PC-3 (cell line): ENCODE measurements at regions not wholly inside any gene's neighbourhood (a gene's known extent, or its start where the extent isn't known, plus 50 kb on each side); places are given as distances from the start of the nearest gene placed in this dataset.

Experiments
- ATAC-seq: fragments of 200-7000 bp; cut with Tn5 transposase; 2 replicates; pipeline ENCODE4 v1.9.1; 2020; ENCODE audit warnings: mild to moderate bottlenecking, moderate library complexity
- BruUV-seq: library from RNA; stranded (reverse); fragments of 400-500 nt; replicated peaks from 2 replicates; lab custom pipeline; 2021; lab: Mats Ljungman, UMichigan
- CTCF ChIA-PET: fragments of 300-600 bp; sonication (Branson Sonifier 250); formaldehyde crosslinking; loops from one replicate; lab custom pipeline; 2022; ENCODE audit warnings: antibody characterized with exemption; lab: Charles Lee
- POLR2A ChIA-PET: fragments of 300-600 bp; sonication (Branson Sonifier 250); formaldehyde crosslinking; loops from one replicate; lab custom pipeline; 2022; ENCODE audit warnings: antibody characterized with exemption; ENCODE audit not compliant: unreplicated experiment; lab: Charles Lee
- DNase-seq: peaks from one replicate; pipeline ENCODE4 v3.0.0-alpha.2; 2015
- H2AFZ ChIP-seq: fragments of 300-600 bp; sonication (generic); 2 replicates; pipeline ENCODE4 v1.6.0; 2016; ENCODE audit warnings: antibody characterized with exemption, low read length
- H3F3A ChIP-seq: fragments of 300-600 bp; sonication (generic); one replicate; pipeline ENCODE4 v1.6.0; 2017; ENCODE audit warnings: antibody characterized with exemption, low read length, control low read depth, mild to moderate bottlenecking; ENCODE audit not compliant: unreplicated experiment
- H3K27ac ChIP-seq: fragments of 300-600 bp; sonication (generic); 2 replicates; pipeline ENCODE4 v1.5.1; 2016; ENCODE audit warnings: mild to moderate bottlenecking, low read length
- H3K27me3 ChIP-seq: fragments of 300-600 bp; sonication (generic); 2 replicates; pipeline ENCODE4 v1.6.1; 2016; ENCODE audit warnings: low read length, mixed read lengths
- H3K36me3 ChIP-seq: fragments of 300-600 bp; sonication (generic); 2 replicates; pipeline ENCODE4 v1.6.1; 2016; ENCODE audit warnings: low read depth, mixed run types, low read length, mixed read lengths
- H3K4me1 ChIP-seq: fragments of 300-600 bp; sonication (generic); 2 replicates; pipeline ENCODE4 v1.5.1; 2016; ENCODE audit warnings: low read length; ENCODE audit not compliant: insufficient read depth
- H3K4me2 ChIP-seq: fragments of 300-600 bp; sonication (generic); 2 replicates; pipeline ENCODE4 v1.6.0; 2016; ENCODE audit warnings: low read length
- H3K4me3 ChIP-seq: fragments of 300-600 bp; sonication (generic); 2 replicates; pipeline ENCODE4 v1.5.1; 2016; ENCODE audit warnings: mild to moderate bottlenecking, low read length, mixed read lengths
- H3K79me2 ChIP-seq: fragments of 300-600 bp; sonication (generic); 2 replicates; pipeline ENCODE4 v1.6.1; 2017; ENCODE audit warnings: low read length, mixed read lengths
- H3K9ac ChIP-seq: fragments of 300-600 bp; sonication (generic); 2 replicates; pipeline ENCODE4 v1.6.0; 2016; ENCODE audit warnings: mild to moderate bottlenecking, low read length
- H3K9me2 ChIP-seq: fragments of 300-600 bp; sonication (generic); replicated peaks from 2 replicates; pipeline ENCODE4 v1.6.1; 2016; ENCODE audit warnings: mixed run types, low read length, mixed read lengths
- H3K9me3 ChIP-seq: fragments of 300-600 bp; sonication (generic); 2 replicates; pipeline ENCODE4 v1.6.1; 2016; ENCODE audit warnings: low read length, mixed read lengths
- H4K20me1 ChIP-seq: fragments of 300-600 bp; sonication (generic); 2 replicates; pipeline ENCODE4 v1.6.1; 2016; ENCODE audit warnings: low read length, mixed read lengths
- EZH2 ChIP-seq: fragments of 300-600 bp; sonication (generic); IDR thresholded peaks from one replicate; pipeline ENCODE4 v1.6.1; 2017; ENCODE audit warnings: antibody characterized with exemption, mild to moderate bottlenecking, low read length; ENCODE audit not compliant: unreplicated experiment
- EZH2phosphoT487 ChIP-seq: fragments of 300-600 bp; sonication (generic); IDR thresholded peaks from 2 replicates; pipeline ENCODE4 v1.6.1; 2018; ENCODE audit warnings: mild to moderate bottlenecking, antibody characterized with exemption, low read length, borderline replicate concordance
- intact Hi-C: fragments of 100-400 bp; cut with micrococcal nuclease; formaldehyde crosslinking; loops from 2 replicates; pipeline ENCODE4 v1.9.0; 2023
- TF ChIP-seq, protein P1 (sequence below): fragments of 300-600 bp; sonication (generic); conservative IDR thresholded peaks from 2 replicates; pipeline ENCODE4 v1.5.1; 2017; ENCODE audit warnings: antibody characterized with exemption, low read depth, mild to moderate bottlenecking, low read length

DNA sequence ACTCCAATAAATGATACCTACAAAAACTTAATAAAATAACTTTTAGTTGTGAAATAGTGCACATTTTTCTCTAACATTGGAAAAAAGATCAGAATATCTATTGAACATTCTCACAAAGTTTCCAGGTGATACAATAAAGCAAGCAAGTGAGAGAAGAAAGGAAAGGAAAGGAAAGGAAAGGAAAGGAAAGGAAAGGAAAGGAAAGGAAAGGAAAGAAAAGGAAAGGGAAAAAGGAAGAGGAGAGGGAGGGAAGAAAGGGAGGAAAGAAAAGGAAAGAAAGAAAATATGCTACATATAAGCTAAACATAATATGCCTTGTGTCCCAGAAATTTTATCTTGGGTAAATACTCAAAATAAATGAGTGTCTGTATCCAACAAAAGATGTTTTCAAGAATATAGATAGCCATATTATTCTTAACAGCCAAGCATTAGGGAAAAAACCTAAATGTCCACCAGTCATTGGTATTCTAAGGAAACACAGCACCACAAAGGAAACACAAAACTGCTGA is 510.2 kb upstream of the ZWINT start:
- Histone ChIP-seq H4K20me1 (no peaks in the 10 kb centered on the region), H2AFZ (no peak overlapping the region), H3K79me2 (no peaks in the 10 kb centered on the region), H3K27me3 (no peaks in the 10 kb centered on the region), H3F3A (no peaks in the 10 kb centered on the region), H3K9me2 (no peaks in the 10 kb centered on the region), H3K9me3 (peaks cover 28% of the 10 kb centered on the region; the same call in 1 of the 2 replicates), H3K36me3 (no peaks in the 10 kb centered on the region), H3K27ac (no peak overlapping the region), H3K4me3 (no peak overlapping the region), H3K4me2 (no peak overlapping the region), H3K4me1 (no peaks in the 10 kb centered on the region), H3K9ac (no peak overlapping the region)
- ATAC-seq (no peak), DNase-seq (no peak)
- intact Hi-C loops: no loop called here
- no TSS peak for BruUV-seq
- TF ChIP-seq, protein P1, sequence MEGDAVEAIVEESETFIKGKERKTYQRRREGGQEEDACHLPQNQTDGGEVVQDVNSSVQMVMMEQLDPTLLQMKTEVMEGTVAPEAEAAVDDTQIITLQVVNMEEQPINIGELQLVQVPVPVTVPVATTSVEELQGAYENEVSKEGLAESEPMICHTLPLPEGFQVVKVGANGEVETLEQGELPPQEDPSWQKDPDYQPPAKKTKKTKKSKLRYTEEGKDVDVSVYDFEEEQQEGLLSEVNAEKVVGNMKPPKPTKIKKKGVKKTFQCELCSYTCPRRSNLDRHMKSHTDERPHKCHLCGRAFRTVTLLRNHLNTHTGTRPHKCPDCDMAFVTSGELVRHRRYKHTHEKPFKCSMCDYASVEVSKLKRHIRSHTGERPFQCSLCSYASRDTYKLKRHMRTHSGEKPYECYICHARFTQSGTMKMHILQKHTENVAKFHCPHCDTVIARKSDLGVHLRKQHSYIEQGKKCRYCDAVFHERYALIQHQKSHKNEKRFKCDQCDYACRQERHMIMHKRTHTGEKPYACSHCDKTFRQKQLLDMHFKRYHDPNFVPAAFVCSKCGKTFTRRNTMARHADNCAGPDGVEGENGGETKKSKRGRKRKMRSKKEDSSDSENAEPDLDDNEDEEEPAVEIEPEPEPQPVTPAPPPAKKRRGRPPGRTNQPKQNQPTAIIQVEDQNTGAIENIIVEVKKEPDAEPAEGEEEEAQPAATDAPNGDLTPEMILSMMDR: no peak
- TF ChIP-seq EZH2 (no peak), EZH2phosphoT487 (no peak)
- CTCF ChIA-PET: no interaction called here
- POLR2A ChIA-PET: no interaction called here

DNA sequence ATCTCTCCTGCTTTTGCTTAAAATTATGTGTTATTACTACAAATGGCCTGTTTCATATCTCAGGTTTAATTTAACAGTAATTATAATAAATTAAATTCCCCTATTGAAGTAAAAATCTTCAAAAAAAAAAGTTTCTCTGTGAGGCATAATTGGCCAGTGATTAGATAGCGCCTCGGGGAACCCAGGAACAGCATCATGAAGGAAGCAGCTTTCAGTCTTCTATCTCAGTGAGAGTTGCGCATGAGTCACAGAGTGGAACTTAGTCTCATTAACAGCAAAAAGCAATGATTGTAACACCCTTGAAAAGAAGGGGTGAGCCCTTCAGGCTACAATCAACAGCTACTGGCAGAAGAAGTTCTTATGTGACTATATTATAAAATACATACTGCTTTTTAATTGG is 506.2 kb upstream of the ZWINT start:
- no peak overlapping the region for H3K4me3 ChIP-seq
- H4K20me1 ChIP-seq: no peaks in the 10 kb centered on the region
- no peaks in the 10 kb centered on the region for H3K9me2 ChIP-seq
- H3K27ac ChIP-seq: no peak overlapping the region
- CTCF ChIA-PET: no interaction called here
- no peaks in the 10 kb centered on the region for H3K79me2 ChIP-seq
- H2AFZ ChIP-seq: no peak overlapping the region
- no peaks in the 10 kb centered on the region for H3K27me3 ChIP-seq
- POLR2A ChIA-PET: interaction anchor here (0.7 kb wide), 1 partner anchor 1205 kb away, joined by 7 read pairs; no protein-coding TSS in a partner anchor
- H3K9me3 ChIP-seq: peaks cover 15% of the 10 kb centered on the region
- TF ChIP-seq EZH2: no peak
- TF ChIP-seq, protein P1: no peak
- TF ChIP-seq EZH2phosphoT487: no peak
- ATAC-seq (no peak), DNase-seq (no peak)
- no peaks in the 10 kb centered on the region for H3K4me1 ChIP-seq
- no peaks in the 10 kb centered on the region for H3F3A ChIP-seq
- intact Hi-C loops: no loop called here
- H3K36me3 ChIP-seq: no peaks in the 10 kb centered on the region
- BruUV-seq: no TSS peak
- H3K9ac ChIP-seq: no peak overlapping the region
- no peak overlapping the region for H3K4me2 ChIP-seq

DNA sequence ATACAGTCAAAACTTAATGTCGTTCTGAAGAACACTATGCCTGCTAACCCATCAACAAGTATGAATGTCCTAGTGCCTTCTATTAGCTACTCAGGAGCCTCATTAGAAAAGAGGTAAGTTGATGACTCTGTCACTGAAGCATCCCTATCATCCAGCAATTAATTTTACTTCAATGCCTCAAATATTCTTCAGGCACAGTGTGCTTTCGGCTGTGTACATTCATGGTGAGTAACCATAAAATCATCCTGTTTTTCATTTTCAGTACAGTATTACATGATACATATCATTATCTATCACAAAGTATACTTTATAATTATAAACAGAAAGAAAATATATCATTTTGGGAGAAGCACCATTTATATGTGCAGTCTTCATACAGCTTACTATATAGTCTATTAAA is 495.5 kb upstream of the ZWINT start:
- Histone ChIP-seq H2AFZ (no peak overlapping the region), H3K79me2 (no peaks in the 10 kb centered on the region), H3K9me2 (0 out of 2 replicates have a peak, but pooled peaks cover 3% of the 10 kb centered on the region), H3K9me3 (peaks cover 13% of the 10 kb centered on the region; the same call in 1 of the 2 replicates), H3K4me1 (no peaks in the 10 kb centered on the region), H3K27me3 (no peaks in the 10 kb centered on the region), H3F3A (no peaks in the 10 kb centered on the region), H3K36me3 (no peaks in the 10 kb centered on the region), H4K20me1 (no peaks in the 10 kb centered on the region), H3K9ac (no peak overlapping the region), H3K4me3 (no peak overlapping the region), H3K27ac (no peak overlapping the region), H3K4me2 (no peak overlapping the region)
- CTCF ChIA-PET: interaction anchor here (0.6 kb wide), 1 partner anchor 313 kb away, joined by 3 read pairs; no protein-coding TSS in a partner anchor
- no peak for TF ChIP-seq EZH2phosphoT487
- TF ChIP-seq, protein P1: no peak
- no peak for TF ChIP-seq EZH2
- DNase-seq: peak; percentile 56
- no TSS peak for BruUV-seq
- ATAC-seq: peak; percentile 95
- intact Hi-C loops: loop anchor here (2.0 to 10.0 kb wide), 2 partner anchors 304 to 468 kb away; no protein-coding TSS in a partner anchor
- POLR2A ChIA-PET: no interaction called here
